AG04449 (cell line): ENCODE measurements at regions not wholly inside any gene's neighbourhood (a gene's known extent, or its start where the extent isn't known, plus 50 kb on each side); places are given as distances from the start of the nearest gene placed in this dataset.

ENCODE experiments used
- CTCF ChIA-PET: fragments of 350-600 bp; formaldehyde crosslinking; extraction: SDS; loops from one replicate; lab custom pipeline; 2021; ENCODE audit warnings: antibody characterized with exemption; lab: Yijun Ruan, JAX
- POLR2A ChIA-PET: fragments of 400-600, 350-600 bp; formaldehyde crosslinking; extraction: SDS; loops from one replicate; lab custom pipeline; 2020; ENCODE audit warnings: antibody characterized with exemption, inconsistent platforms; lab: Yijun Ruan, JAX
- DNase-seq: peaks from one replicate; pipeline ENCODE4 v3.0.0-alpha.2; 2010; ENCODE audit warnings: low read depth, low spot score
- H3K4me3 ChIP-seq: 2 replicates; pipeline ENCODE4 v1.5.1; 2011; ENCODE audit warnings: low read depth, mild to moderate bottlenecking, control low read depth, low read length
- CTCF ChIP-seq: IDR thresholded peaks from one replicate; pipeline ENCODE4 v1.5.1; 2011; ENCODE audit warnings: mild to moderate bottlenecking, moderate library complexity, low read length, control low read depth, inconsistent platforms; ENCODE audit not compliant: insufficient read depth; ENCODE audit errors: missing control alignments

GRCh38 chr6:144932621-144933020 lies 647.5 kb downstream of the UTRN start:
- no peak for DNase-seq
- TF ChIP-seq CTCF, result no peak
- CTCF ChIA-PET, result interaction anchor here (0.7 to 2.9 kb wide), 20 partner anchors 8 to 350 kb away, joined by 3 to 30 read pairs (median 4); no protein-coding TSS in a partner anchor
- no peak overlapping the region for H3K4me3 ChIP-seq
- POLR2A ChIA-PET, result no interaction called here

GRCh38 chr6:144935181-144935580 lies 650.0 kb downstream of the UTRN start:
- ChIA-PET POLR2A (no interaction called here), CTCF (interaction anchor here (1.5 kb wide), 1 partner anchor 10 kb away, joined by 4 read pairs; no protein-coding TSS in a partner anchor)
- no peak for TF ChIP-seq CTCF
- DNase-seq, result no peak
- no peak overlapping the region for H3K4me3 ChIP-seq

GRCh38 chr6:144935661-144936060 lies 650.5 kb downstream of the UTRN start:
- CTCF ChIA-PET, result interaction anchor here (0.7 to 1.5 kb wide), 2 partner anchors 10 to 351 kb away, joined by 3 to 4 read pairs; no protein-coding TSS in a partner anchor
- POLR2A ChIA-PET, result no interaction called here
- TF ChIP-seq CTCF, result no peak
- DNase-seq, result no peak
- H3K4me3 ChIP-seq, result no peak overlapping the region

- H3K4me3 ChIP-seq, result no peak overlapping the region
- POLR2A ChIA-PET, result no interaction called here
- CTCF ChIA-PET, result interaction anchor here (1.1 to 1.5 kb wide), 2 partner anchors 8 to 352 kb away, joined by 3 to 4 read pairs; no protein-coding TSS in a partner anchor
- TF ChIP-seq CTCF, result no peak
- no peak for DNase-seq
Measured at GRCh38 chr6:144936764-144937163, 651.6 kb downstream of the UTRN start.

- POLR2A ChIA-PET, result interaction anchor here (0.6 kb wide), 1 partner anchor 69 kb away, joined by 3 read pairs; no protein-coding TSS in a partner anchor
Measured at GRCh38 chr6:144939921-144940320, 654.8 kb downstream of the UTRN start.

GRCh38 chr6:144944106-144944505 lies 659.0 kb downstream of the UTRN start:
- no peak for TF ChIP-seq CTCF
- H3K4me3 ChIP-seq, result no peak overlapping the region
- no peak for DNase-seq
- POLR2A ChIA-PET, result no interaction called here
- CTCF ChIA-PET, result interaction anchor here (1.0 kb wide), 1 partner anchor 15 kb away, joined by 3 read pairs; no protein-coding TSS in a partner anchor

More at GRCh38 chr6:144939921-144940320, 654.8 kb downstream of the UTRN start:
- DNase-seq, result no peak
- no peak for TF ChIP-seq CTCF
- H3K4me3 ChIP-seq, result no peak overlapping the region
- CTCF ChIA-PET, result interaction anchor here (1.8 kb wide), 1 partner anchor 8 kb away, joined by 6 read pairs; no protein-coding TSS in a partner anchor
